ENCODE measurements at regions not wholly inside any gene's neighbourhood (a gene's known extent, or its start where the extent isn't known, plus 50 kb on each side); places are given as distances from the start of the nearest gene placed in this dataset.

DNA sequence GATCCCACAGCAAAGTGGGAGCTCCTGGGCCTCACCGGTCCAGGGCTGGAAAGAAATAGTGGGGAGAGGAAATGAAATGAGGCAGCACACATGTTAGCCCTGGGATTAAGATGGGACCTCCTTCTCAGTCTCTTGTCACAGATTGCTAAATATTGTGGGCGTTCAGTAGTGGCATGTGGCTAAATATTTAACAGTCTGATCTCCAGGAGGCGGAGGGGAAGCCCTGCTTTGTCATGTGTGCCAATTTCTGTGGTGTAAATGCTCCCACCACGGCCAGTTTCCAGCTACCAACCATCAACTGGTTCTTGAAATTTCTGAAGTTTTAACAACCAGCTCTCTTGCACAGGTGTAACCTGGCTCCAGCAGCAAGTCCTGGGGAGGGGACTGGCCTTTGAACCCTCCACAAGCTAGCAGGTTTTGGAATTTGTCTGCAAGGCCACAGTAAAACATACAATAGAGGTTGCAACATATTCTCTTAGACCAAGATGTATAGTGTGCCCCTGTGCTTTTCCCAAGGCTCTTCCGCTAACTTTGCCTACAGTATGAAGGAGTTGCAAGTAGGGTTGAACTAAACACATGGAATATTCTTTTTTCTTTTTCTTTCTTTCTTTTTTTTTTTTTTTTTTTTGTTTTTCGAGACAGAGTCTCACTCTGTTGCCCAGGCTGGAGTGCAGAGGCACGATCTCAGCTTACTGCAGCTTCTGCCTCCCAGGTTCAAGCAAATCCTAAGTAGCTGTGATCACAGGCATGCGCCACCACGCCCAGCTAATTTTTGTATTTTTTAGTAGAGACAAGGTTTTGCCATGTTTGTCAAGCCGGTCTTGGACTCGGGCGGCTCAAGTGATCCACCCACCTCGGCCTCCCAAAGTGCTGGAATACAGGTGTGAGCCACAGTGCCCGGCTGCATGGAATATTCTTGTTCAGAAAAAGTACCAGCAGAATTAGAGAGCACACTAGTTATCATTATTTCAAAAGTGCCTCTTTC, 103.1 kb upstream of the PCBD1 start:
- Histone ChIP-seq H3K27ac (no peak overlapping the region), H3K4me3 (no peak overlapping the region), H3K4me1 (no peaks in the 10 kb centered on the region), H3K27me3 (no peaks in the 10 kb centered on the region), H3K36me3 (no peaks in the 10 kb centered on the region), H3K9me3 (no peaks in the 10 kb centered on the region)
- DNase-seq (ENCODE audit: low spot score in 2 of 2), result no peak
- intact Hi-C loops (cut with DNase I), result no loop called here
- TF ChIP-seq, protein P1, sequence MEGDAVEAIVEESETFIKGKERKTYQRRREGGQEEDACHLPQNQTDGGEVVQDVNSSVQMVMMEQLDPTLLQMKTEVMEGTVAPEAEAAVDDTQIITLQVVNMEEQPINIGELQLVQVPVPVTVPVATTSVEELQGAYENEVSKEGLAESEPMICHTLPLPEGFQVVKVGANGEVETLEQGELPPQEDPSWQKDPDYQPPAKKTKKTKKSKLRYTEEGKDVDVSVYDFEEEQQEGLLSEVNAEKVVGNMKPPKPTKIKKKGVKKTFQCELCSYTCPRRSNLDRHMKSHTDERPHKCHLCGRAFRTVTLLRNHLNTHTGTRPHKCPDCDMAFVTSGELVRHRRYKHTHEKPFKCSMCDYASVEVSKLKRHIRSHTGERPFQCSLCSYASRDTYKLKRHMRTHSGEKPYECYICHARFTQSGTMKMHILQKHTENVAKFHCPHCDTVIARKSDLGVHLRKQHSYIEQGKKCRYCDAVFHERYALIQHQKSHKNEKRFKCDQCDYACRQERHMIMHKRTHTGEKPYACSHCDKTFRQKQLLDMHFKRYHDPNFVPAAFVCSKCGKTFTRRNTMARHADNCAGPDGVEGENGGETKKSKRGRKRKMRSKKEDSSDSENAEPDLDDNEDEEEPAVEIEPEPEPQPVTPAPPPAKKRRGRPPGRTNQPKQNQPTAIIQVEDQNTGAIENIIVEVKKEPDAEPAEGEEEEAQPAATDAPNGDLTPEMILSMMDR (IDR thresholded peaks at IDR 0.05), result no peak

DNA sequence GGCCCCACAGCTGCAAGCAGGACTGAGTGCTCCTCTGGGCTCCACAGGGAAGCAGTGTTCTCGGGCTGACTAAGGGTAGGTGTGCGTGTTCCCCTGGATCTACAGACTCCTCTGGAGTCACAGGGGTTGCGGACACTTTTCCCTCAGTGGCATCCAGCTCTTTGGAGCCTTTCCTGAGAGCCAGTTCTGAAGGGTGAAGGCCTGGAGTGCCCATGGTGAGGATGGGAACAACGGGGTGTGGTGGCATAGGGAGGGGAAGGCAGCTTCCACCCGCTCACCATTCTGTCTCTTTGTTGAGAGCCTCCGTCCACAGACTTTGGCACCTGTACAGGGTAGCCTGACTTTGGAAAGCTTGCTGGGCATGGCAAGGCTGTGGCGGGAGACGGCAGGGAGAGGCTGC, 104.1 kb upstream of the PCBD1 start:
- no peak overlapping the region for H3K27ac ChIP-seq
- no peaks in the 10 kb centered on the region for H3K4me1 ChIP-seq
- no peaks in the 10 kb centered on the region for H3K9me3 ChIP-seq
- TF ChIP-seq, protein P1 (IDR thresholded peaks at IDR 0.05), result no peak
- DNase-seq (ENCODE audit: low spot score in 2 of 2), result no peak
- intact Hi-C loops (cut with DNase I), result no loop called here
- no peak overlapping the region for H3K4me3 ChIP-seq
- H3K27me3 ChIP-seq, result no peaks in the 10 kb centered on the region
- no peaks in the 10 kb centered on the region for H3K36me3 ChIP-seq

DNA sequence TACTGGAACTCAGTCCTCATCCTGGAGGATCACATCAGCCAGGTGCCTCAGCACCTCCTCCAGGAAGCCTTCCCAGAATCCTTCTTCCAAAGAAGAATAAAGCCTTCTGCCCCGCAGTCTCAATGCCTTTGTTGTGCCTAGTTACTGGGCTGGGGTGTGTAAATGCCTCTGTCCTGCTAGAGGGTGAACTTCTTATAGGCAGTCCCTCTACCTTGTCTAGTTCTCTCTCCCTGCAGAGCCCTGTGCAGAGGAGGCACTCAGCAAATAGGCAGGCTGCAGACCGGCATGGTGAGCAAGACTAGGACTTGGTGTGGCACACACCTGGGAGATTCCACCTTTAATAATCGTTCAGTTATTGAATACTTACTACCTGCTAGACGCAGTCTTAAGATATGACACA, 104.7 kb upstream of the PCBD1 start:
- Histone ChIP-seq H3K36me3 (no peaks in the 10 kb centered on the region), H3K9me3 (no peaks in the 10 kb centered on the region), H3K27me3 (no peaks in the 10 kb centered on the region), H3K4me1 (no peaks in the 10 kb centered on the region), H3K27ac (no peak overlapping the region), H3K4me3 (no peak overlapping the region)
- intact Hi-C loops (cut with DNase I), result no loop called here
- TF ChIP-seq, protein P1 (IDR thresholded peaks at IDR 0.05), result no peak
- DNase-seq (ENCODE audit: low spot score in 2 of 2), result no peak

DNA sequence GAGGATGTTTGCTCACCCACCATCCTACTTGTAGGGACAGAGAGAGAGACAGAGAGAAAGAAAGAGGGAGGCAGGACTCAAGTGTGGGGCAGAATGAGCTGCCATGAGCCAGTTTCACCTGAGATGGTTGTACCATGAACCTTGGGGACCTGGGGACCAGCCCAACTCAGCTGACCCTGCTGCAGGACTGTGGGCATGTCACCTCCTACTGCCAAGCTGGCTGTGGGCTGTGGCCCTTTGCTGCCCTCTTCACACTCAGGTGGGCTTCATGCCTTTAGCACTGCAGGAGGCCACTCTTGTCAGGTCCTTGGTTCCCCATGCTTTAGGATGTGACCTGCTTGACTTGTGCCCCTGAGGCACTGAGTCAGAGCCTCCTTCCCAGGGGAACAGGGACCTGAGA, 108.2 kb upstream of the PCBD1 start:
- no peaks in the 10 kb centered on the region for H3K4me1 ChIP-seq
- intact Hi-C loops (cut with DNase I), result no loop called here
- H3K36me3 ChIP-seq, result no peaks in the 10 kb centered on the region
- no peaks in the 10 kb centered on the region for H3K27me3 ChIP-seq
- no peak overlapping the region for H3K27ac ChIP-seq
- no peaks in the 10 kb centered on the region for H3K9me3 ChIP-seq
- no peak for DNase-seq (ENCODE audit: low spot score in 2 of 2)
- no peak overlapping the region for H3K4me3 ChIP-seq
- TF ChIP-seq, protein P1 (IDR thresholded peaks at IDR 0.05), result no peak

DNA sequence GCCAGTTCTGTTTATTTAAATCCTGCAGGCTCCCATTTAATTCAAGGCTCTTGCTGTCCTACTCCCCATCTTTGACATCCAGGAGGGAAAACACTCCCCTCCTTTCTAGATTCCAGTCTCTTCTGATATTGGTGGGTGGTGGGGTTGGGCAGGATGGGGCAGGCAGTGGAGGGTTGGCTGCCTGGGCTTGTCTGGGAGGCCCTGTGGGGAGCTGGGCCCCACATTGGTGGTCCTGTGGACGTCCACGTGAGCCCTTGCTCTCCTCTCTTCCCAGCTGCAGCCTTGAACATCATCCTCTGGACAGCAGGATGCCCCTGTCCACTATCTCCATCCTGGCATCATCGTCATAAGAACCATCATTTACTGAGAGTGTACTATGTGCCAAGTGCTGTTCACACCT, 108.9 kb upstream of the PCBD1 start:
- Histone ChIP-seq H3K9me3 (no peaks in the 10 kb centered on the region), H3K27me3 (no peaks in the 10 kb centered on the region), H3K4me1 (no peaks in the 10 kb centered on the region), H3K36me3 (no peaks in the 10 kb centered on the region), H3K4me3 (no peak overlapping the region), H3K27ac (no peak overlapping the region)
- DNase-seq (ENCODE audit: low spot score in 2 of 2), result no peak
- TF ChIP-seq, protein P1 (IDR thresholded peaks at IDR 0.05), result no peak
- intact Hi-C loops (cut with DNase I), result no loop called here
